ENCODE measurements at regions not wholly inside any gene's neighbourhood (a gene's known extent, or its start where the extent isn't known, plus 50 kb on each side); places are given as distances from the start of the nearest gene placed in this dataset.

GRCh38 chr5:160508780-160509361, 87.2 kb downstream of the PTTG1 start:
- DNase-seq (ENCODE audit: low read depth in 2 of 2, low spot score in 1 of 2) = peak in 1 of 2 donors; percentile 27

GRCh38 chr5:160511280-160511929, 89.8 kb downstream of the PTTG1 start:
- no peak for DNase-seq (ENCODE audit: low read depth in 2 of 2, low spot score in 1 of 2)
